Activated T-cell treated with anti-CD3 and anti-CD28 coated beads, Interleukin-2, amount 50 U/mL, for 72 hours (primary cell): ENCODE measurements at regions not wholly inside any gene's neighbourhood (a gene's known extent, or its start where the extent isn't known, plus 50 kb on each side); places are given as distances from the start of the nearest gene placed in this dataset.

ENCODE experiments used
- ATAC-seq, 2 donors: fragments of 150-1000 bp; cut with Tn5 transposase; replicated peaks in 1 of 2; 2 replicates each; pipeline ENCODE4 v1.10.0; 2021; ENCODE audit warnings: moderate library complexity in 2 of 2, mild to moderate bottlenecking in 1 of 2
- DNase-seq, 2 donors: peaks; one replicate each; pipeline ENCODE4 v3.0.0; 2021 to 2022; ENCODE audit warnings: mixed read lengths in 1 of 2
- H3K27ac Mint-ChIP-seq: one replicate; pipeline ENCODE4 v1.8.0; 2022; ENCODE audit warnings: mild to moderate bottlenecking, moderate library complexity, mixed read lengths
- H3K27me3 Mint-ChIP-seq: one replicate; pipeline ENCODE4 v1.8.0; 2022; ENCODE audit warnings: low read depth, mixed read lengths
- H3K36me3 Mint-ChIP-seq, 2 donors: one replicate each; pipeline ENCODE4 v1.8.0; 2022; ENCODE audit warnings: mixed read lengths in 2 of 2, mild to moderate bottlenecking in 1 of 2; ENCODE audit not compliant: insufficient read depth in 2 of 2
- H3K4me1 Mint-ChIP-seq: one replicate; pipeline ENCODE4 v1.8.0; 2022; ENCODE audit warnings: low read depth, mixed read lengths
- H3K4me3 Mint-ChIP-seq, 2 donors: one replicate each; pipeline ENCODE4 v1.8.0; 2022; ENCODE audit warnings: mild to moderate bottlenecking in 2 of 2, mixed read lengths in 2 of 2, moderate library complexity in 2 of 2
- H3K9me3 Mint-ChIP-seq, 2 donors: one replicate each; pipeline ENCODE4 v1.8.0; 2022; ENCODE audit warnings: mixed read lengths in 2 of 2

GRCh38 chr2:221095356-221095755, 476.7 kb downstream of the EPHA4 start:
- no peaks in the 10 kb centered on the region for H3K36me3 Mint-ChIP-seq
- ATAC-seq = no peak
- peaks cover 4% of the 10 kb centered on the region in 2 donors for H3K9me3 Mint-ChIP-seq
- H3K4me3 Mint-ChIP-seq = no peak overlapping the region
- no peak overlapping the region for H3K27ac Mint-ChIP-seq
- no peaks in the 10 kb centered on the region for H3K27me3 Mint-ChIP-seq
- DNase-seq = no peak
- no peaks in the 10 kb centered on the region for H3K4me1 Mint-ChIP-seq

DNA sequence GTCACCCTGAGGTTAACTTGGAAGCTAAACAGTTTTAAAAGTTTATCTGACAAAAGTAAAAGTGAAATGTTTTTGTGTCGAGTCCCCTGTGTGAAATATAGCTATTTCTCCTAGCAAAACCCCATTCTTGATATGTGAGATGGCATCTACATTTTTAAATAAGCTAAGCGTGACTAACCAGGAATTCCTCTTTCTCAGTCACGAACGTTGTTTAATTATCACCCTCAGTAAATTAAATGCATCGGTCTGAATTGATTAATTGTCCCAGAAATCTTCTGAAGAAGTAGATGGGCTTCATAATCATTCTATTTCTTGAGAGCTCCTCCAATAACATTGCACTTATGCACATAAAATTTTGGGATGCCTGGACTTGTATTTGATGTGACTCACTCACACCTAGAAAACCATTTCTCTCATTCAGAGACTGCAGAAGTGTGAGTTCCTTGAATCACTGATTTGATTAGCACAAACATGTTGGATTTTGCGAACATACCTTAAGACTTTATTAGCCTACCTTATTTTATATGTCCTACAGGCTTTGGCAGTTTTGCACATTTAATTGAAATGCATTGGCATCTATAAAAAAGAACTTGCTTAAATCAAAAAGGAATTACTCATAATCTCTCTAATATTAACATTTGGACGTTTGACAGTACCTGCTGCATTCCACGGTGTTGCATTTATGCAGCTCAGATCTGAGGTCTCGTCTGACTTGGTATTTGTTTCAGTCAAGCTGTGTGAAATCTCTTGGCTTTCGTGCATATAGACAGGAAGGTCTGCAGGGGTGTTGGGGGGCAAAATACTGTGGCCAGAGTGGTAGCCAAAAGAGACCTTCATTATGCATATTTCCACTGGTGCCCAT, 475.2 kb downstream of the EPHA4 start:
- Mint-ChIP-seq H3K4me3 (no peak overlapping the region), H3K27me3 (no peaks in the 10 kb centered on the region), H3K4me1 (no peaks in the 10 kb centered on the region), H3K9me3 (peaks cover 0 to 1% of the 10 kb centered on the region in 2 donors), H3K36me3 (no peaks in the 10 kb centered on the region), H3K27ac (no peak overlapping the region)
- ATAC-seq (no peak), DNase-seq (no peak)

GRCh38 chr2:221097568-221097915, 474.6 kb downstream of the EPHA4 start:
- ATAC-seq = peak in 1 of 2 donors; percentile 53
- Mint-ChIP-seq H3K27ac (no peak overlapping the region), H3K27me3 (no peaks in the 10 kb centered on the region), H3K9me3 (no peaks in the 10 kb centered on the region), H3K4me1 (no peaks in the 10 kb centered on the region), H3K4me3 (no peak overlapping the region), H3K36me3 (no peaks in the 10 kb centered on the region)
- no peak for DNase-seq

- Mint-ChIP-seq H3K4me1 (peaks cover 3% of the 10 kb centered on the region), H3K36me3 (no peaks in the 10 kb centered on the region), H3K9me3 (no peaks in the 10 kb centered on the region), H3K27ac (no peak overlapping the region), H3K4me3 (no peak overlapping the region), H3K27me3 (no peaks in the 10 kb centered on the region)
- no peak for DNase-seq
- no peak for ATAC-seq
These were observed 474.2 kb downstream of the EPHA4 start for GRCh38 chr2:221097949-221098348.

GRCh38 chr2:221100467-221101089, 471.5 kb downstream of the EPHA4 start:
- no peak for DNase-seq
- ATAC-seq = no peak
- no peaks in the 10 kb centered on the region for H3K9me3 Mint-ChIP-seq
- no peaks in the 10 kb centered on the region for H3K36me3 Mint-ChIP-seq
- H3K27me3 Mint-ChIP-seq = no peaks in the 10 kb centered on the region
- peaks cover 9% of the 10 kb centered on the region for H3K4me1 Mint-ChIP-seq
- no peak overlapping the region for H3K27ac Mint-ChIP-seq
- H3K4me3 Mint-ChIP-seq = no peak overlapping the region

DNA sequence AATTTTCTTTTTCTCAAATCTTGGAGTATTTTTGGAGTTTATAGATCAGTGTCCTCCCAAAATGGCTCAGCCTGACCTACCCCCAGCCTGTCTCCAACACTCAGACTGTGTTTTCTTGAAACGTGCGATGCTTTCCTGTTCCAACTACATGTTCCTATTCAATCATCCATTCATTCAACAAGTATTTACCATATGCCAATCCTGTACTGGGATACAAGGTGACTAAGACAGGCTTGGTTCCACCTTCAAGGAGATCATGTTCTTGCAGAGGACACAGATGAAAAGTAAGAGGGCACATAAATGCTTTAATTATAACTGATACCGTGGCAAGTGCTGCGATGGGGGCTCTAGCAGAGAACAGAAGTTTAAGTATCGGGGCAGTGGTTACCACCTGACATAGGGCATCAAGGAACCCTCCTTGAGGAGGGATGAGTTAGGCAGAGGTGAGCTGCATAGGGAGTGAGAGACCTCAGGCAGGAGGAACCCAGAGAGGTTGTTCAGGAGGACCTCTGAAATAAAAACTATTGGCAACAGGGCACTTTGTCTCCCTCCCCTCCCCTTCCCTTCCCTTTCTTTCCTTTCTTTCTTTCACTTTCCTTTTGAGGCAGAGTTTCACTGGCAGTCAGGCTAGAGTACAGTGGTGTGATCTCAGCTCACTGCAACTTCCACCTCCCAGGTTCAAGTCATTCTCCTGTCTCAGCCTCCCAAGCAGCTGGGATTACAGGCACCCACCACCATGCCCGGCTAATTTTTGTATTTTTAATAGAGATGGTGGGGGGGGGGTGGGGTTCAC, 469.0 kb downstream of the EPHA4 start:
- no peak overlapping the region for H3K27ac Mint-ChIP-seq
- peaks cover 3% of the 10 kb centered on the region for H3K27me3 Mint-ChIP-seq
- H3K4me1 Mint-ChIP-seq = peaks cover 9% of the 10 kb centered on the region
- no peaks in the 10 kb centered on the region for H3K9me3 Mint-ChIP-seq
- H3K4me3 Mint-ChIP-seq = no peak overlapping the region
- ATAC-seq (no peak), DNase-seq (no peak)
- H3K36me3 Mint-ChIP-seq = no peaks in the 10 kb centered on the region

GRCh38 chr2:221103930-221104329, 468.2 kb downstream of the EPHA4 start:
- Mint-ChIP-seq H3K4me3 (no peak overlapping the region), H3K9me3 (no peaks in the 10 kb centered on the region), H3K27me3 (peaks cover 6% of the 10 kb centered on the region), H3K36me3 (no peaks in the 10 kb centered on the region), H3K27ac (no peak overlapping the region), H3K4me1 (peaks cover 9% of the 10 kb centered on the region)
- ATAC-seq (no peak), DNase-seq (no peak)

DNA sequence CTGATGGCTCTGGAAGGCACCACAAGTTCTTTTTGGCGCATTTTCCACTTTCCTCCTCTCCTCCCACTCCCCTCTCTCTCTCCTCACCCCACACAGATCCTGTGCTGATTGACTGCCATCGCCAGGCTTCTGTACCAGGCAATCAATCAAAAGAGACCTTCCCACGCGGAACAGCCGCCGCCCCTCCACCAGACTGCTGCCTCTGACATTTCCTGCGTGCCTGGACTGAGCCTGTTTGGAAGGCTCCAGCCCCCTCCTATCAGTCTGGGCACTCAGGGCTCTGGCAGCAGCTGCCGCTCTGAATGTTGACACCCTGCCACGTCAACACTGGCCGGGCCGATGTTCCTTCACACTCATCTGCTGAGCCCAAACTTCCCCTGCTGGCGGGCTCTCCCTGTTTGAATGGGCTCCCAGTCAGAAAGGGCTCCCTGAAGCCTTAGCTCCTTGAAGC, 467.7 kb downstream of the EPHA4 start:
- Mint-ChIP-seq H3K27me3 (peaks cover 6% of the 10 kb centered on the region), H3K4me1 (peaks cover 9% of the 10 kb centered on the region), H3K9me3 (no peaks in the 10 kb centered on the region), H3K4me3 (no peak overlapping the region), H3K36me3 (no peaks in the 10 kb centered on the region), H3K27ac (no peak overlapping the region)
- ATAC-seq = peak in 1 of 2 donors; percentile 17
- no peak for DNase-seq

- no peaks in the 10 kb centered on the region for H3K36me3 Mint-ChIP-seq
These were observed 465.9 kb downstream of the EPHA4 start for GRCh38 chr2:221106241-221106640.

GRCh38 chr2:221107424-221107823, 464.7 kb downstream of the EPHA4 start:
- Mint-ChIP-seq H3K36me3 (no peaks in the 10 kb centered on the region), H3K4me3 (no peak overlapping the region), H3K27ac (no peak overlapping the region), H3K9me3 (no peaks in the 10 kb centered on the region), H3K4me1 (peaks cover 9% of the 10 kb centered on the region), H3K27me3 (peaks cover 6% of the 10 kb centered on the region)
- ATAC-seq (no peak), DNase-seq (no peak)

More at GRCh38 chr2:221106241-221106640, 465.9 kb downstream of the EPHA4 start:
- H3K4me3 Mint-ChIP-seq = no peak overlapping the region
- H3K27me3 Mint-ChIP-seq = peaks cover 6% of the 10 kb centered on the region
- ATAC-seq (no peak), DNase-seq (no peak)
- peaks cover 9% of the 10 kb centered on the region for H3K4me1 Mint-ChIP-seq
- H3K27ac Mint-ChIP-seq = no peak overlapping the region
- no peaks in the 10 kb centered on the region for H3K9me3 Mint-ChIP-seq

GRCh38 chr2:221109552-221109951, 462.6 kb downstream of the EPHA4 start:
- Mint-ChIP-seq H3K36me3 (no peaks in the 10 kb centered on the region), H3K4me1 (no peaks in the 10 kb centered on the region), H3K27ac (no peak overlapping the region), H3K27me3 (peaks cover 6% of the 10 kb centered on the region), H3K9me3 (no peaks in the 10 kb centered on the region), H3K4me3 (no peak overlapping the region)
- no peak for DNase-seq
- ATAC-seq = no peak

DNA sequence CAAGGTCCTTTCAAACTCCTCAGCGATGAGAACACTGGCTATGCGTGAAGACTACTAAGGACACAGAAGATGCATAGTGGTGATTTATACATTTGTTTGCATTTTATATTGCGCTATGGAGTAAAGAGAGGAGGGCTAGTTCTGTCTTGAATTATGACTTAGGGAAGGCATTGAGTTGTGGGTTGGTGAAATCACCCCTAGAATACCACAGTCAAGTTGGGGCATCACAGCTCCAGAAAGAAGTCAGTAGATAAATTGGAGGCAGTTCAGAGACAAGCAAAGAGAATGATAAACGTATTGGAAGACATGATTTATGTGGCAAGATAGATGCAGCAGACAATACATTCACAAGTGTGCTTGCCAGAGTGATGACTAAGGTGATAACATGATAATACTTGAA, 460.4 kb downstream of the EPHA4 start:
- ATAC-seq = no peak
- H3K27ac Mint-ChIP-seq = no peak overlapping the region
- no peaks in the 10 kb centered on the region for H3K4me1 Mint-ChIP-seq

GRCh38 chr2:221112744-221113143, 459.4 kb downstream of the EPHA4 start:
- peaks cover 6% of the 10 kb centered on the region for H3K27me3 Mint-ChIP-seq
- ATAC-seq = no peak

More for the DNA sequence above, 460.4 kb downstream of the EPHA4 start:
- H3K36me3 Mint-ChIP-seq = no peaks in the 10 kb centered on the region
- no peaks in the 10 kb centered on the region for H3K9me3 Mint-ChIP-seq
- peaks cover 6% of the 10 kb centered on the region for H3K27me3 Mint-ChIP-seq
- H3K4me3 Mint-ChIP-seq = no peak overlapping the region
- DNase-seq = no peak

More at GRCh38 chr2:221112744-221113143, 459.4 kb downstream of the EPHA4 start:
- no peak for DNase-seq
- Mint-ChIP-seq H3K4me3 (no peak overlapping the region), H3K27ac (no peak overlapping the region), H3K36me3 (no peaks in the 10 kb centered on the region), H3K4me1 (no peaks in the 10 kb centered on the region), H3K9me3 (no peaks in the 10 kb centered on the region)
